Loucy (cell line): ENCODE measurements at regions not wholly inside any gene's neighbourhood (a gene's known extent, or its start where the extent isn't known, plus 50 kb on each side); places are given as distances from the start of the nearest gene placed in this dataset.

ENCODE experiments used
- H2AFZ ChIP-seq: fragments of 200-600 bp; sonication (generic); 2 replicates; pipeline ENCODE4 v1.6.0; 2016; ENCODE audit warnings: antibody characterized with exemption, mild to moderate bottlenecking, low read length, moderate library complexity
- H3F3A ChIP-seq: fragments of 200-600 bp; 2 replicates; pipeline ENCODE4 v1.6.0; 2016; ENCODE audit warnings: antibody characterized with exemption, low read depth, mild to moderate bottlenecking
- H3K27me3 ChIP-seq: fragments of 200-600 bp; sonication (generic); 2 replicates; pipeline ENCODE4 v1.6.1; 2014; ENCODE audit warnings: low read length, mild to moderate bottlenecking; ENCODE audit not compliant: insufficient read depth, poor library complexity, severe bottlenecking
- H3K36me3 ChIP-seq: fragments of 200-600 bp; sonication (generic); 2 replicates; pipeline ENCODE4 v1.6.1; 2016; ENCODE audit warnings: low read length; ENCODE audit not compliant: insufficient read depth
- H3K4me1 ChIP-seq: fragments of 200-600 bp; sonication (generic); 2 replicates; pipeline ENCODE4 v1.5.1; 2014; ENCODE audit warnings: low read length, mild to moderate bottlenecking; ENCODE audit not compliant: insufficient read depth, poor library complexity, severe bottlenecking
- H3K4me2 ChIP-seq: fragments of 200-600 bp; sonication (generic); 2 replicates; pipeline ENCODE4 v1.6.0; 2014; ENCODE audit warnings: antibody characterized with exemption, low read length, low read depth, mild to moderate bottlenecking; ENCODE audit not compliant: poor library complexity, severe bottlenecking
- H3K4me3 ChIP-seq: fragments of 200-600 bp; sonication (generic); 2 replicates; pipeline ENCODE4 v1.5.1; 2014; ENCODE audit warnings: low read length, mild to moderate bottlenecking, mixed read lengths; ENCODE audit not compliant: poor library complexity, severe bottlenecking
- H3K79me2 ChIP-seq: fragments of 200-600 bp; sonication (generic); 2 replicates; pipeline ENCODE4 v1.6.1; 2014; ENCODE audit warnings: low read length; ENCODE audit not compliant: insufficient read depth
- H3K9ac ChIP-seq: fragments of 200-600 bp; sonication (generic); 2 replicates; pipeline ENCODE4 v1.6.0; 2014; ENCODE audit warnings: mild to moderate bottlenecking, low read depth, low read length, moderate library complexity; ENCODE audit not compliant: poor library complexity, severe bottlenecking
- H3K9me2 ChIP-seq: fragments of 200-600 bp; sonication (generic); replicated peaks from 2 replicates; pipeline ENCODE4 v1.6.1; 2016; ENCODE audit warnings: low read depth, low read length, mixed read lengths
- H3K9me3 ChIP-seq: fragments of 200-600 bp; sonication (generic); 2 replicates; pipeline ENCODE4 v1.6.1; 2014; ENCODE audit warnings: mild to moderate bottlenecking, antibody characterized with exemption, low read length, low read depth; ENCODE audit not compliant: insufficient read depth
- H4K20me1 ChIP-seq: fragments of 200-600 bp; sonication (generic); 2 replicates; pipeline ENCODE4 v1.6.0; 2014; ENCODE audit warnings: antibody characterized with exemption, low read length, mild to moderate bottlenecking; ENCODE audit not compliant: insufficient read depth, poor library complexity, severe bottlenecking
- EZH2phosphoT487 ChIP-seq: fragments of 200-600 bp; IDR thresholded peaks from 2 replicates; pipeline ENCODE4 v1.6.1; 2018; ENCODE audit warnings: antibody characterized with exemption, mild to moderate bottlenecking, moderate library complexity, borderline replicate concordance
- TF ChIP-seq, protein P1 (sequence below): fragments of 200-600 bp; sonication (generic); conservative IDR thresholded peaks from 2 replicates; pipeline ENCODE4 v1.5.1; 2014; ENCODE audit warnings: mild to moderate bottlenecking, antibody characterized with exemption, low read length

DNA sequence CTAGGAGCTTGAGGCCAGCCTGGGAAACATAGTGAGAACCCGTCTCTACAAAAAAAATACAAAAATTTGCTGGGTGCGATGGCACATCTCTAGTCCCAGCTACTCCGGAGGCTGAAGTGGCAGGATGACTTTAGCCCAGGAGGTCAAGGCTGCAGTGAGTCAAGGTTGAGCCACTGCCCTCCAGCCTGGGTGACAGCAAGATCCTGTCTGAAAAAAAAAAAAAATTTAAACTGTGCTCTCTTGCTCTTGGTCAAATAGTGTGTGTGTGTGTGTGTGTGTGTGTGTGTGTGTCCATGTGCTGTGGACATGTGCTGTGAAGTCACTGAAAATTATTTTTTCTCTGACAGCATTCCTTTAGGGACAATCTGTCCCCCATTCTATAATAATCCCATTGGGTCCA, 62.1 kb upstream of the TCF7L2 start:
- H3K79me2 ChIP-seq, result no peaks in the 10 kb centered on the region

DNA sequence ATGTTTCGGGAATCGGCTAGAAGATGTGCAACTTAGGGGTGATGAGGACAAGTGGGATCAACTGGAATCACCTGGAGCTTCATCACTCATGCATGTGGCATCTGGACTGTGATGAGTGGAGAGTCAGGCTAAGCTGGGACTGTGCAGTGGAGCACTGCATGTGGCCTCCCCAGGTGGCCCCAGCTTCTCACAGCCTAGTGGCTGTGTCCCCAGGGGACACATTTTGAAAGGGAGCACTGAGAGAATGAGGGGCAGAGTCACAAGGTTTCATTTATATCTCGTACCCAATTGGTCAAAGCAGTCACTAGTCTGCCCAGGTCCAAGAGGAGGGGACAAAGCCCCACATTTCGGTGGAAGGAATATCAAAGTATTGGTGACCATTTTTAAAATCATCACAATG, 54.8 kb upstream of the TCF7L2 start:
- no peaks in the 10 kb centered on the region for H3K79me2 ChIP-seq
- H3K9ac ChIP-seq, result no peak overlapping the region
- no peaks in the 10 kb centered on the region for H4K20me1 ChIP-seq
- no peaks in the 10 kb centered on the region for H3K36me3 ChIP-seq
- H2AFZ ChIP-seq, result no peak overlapping the region
- no peak for TF ChIP-seq EZH2phosphoT487
- TF ChIP-seq, protein P1, sequence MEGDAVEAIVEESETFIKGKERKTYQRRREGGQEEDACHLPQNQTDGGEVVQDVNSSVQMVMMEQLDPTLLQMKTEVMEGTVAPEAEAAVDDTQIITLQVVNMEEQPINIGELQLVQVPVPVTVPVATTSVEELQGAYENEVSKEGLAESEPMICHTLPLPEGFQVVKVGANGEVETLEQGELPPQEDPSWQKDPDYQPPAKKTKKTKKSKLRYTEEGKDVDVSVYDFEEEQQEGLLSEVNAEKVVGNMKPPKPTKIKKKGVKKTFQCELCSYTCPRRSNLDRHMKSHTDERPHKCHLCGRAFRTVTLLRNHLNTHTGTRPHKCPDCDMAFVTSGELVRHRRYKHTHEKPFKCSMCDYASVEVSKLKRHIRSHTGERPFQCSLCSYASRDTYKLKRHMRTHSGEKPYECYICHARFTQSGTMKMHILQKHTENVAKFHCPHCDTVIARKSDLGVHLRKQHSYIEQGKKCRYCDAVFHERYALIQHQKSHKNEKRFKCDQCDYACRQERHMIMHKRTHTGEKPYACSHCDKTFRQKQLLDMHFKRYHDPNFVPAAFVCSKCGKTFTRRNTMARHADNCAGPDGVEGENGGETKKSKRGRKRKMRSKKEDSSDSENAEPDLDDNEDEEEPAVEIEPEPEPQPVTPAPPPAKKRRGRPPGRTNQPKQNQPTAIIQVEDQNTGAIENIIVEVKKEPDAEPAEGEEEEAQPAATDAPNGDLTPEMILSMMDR, result no peak
- no peak overlapping the region for H3K4me3 ChIP-seq
- H3K4me1 ChIP-seq, result no peaks in the 10 kb centered on the region
- no peaks in the 10 kb centered on the region for H3K9me3 ChIP-seq
- no peaks in the 10 kb centered on the region for H3K27me3 ChIP-seq
- no peaks in the 10 kb centered on the region for H3K9me2 ChIP-seq
- H3K4me2 ChIP-seq, result no peak overlapping the region
- H3F3A ChIP-seq, result no peaks in the 10 kb centered on the region

More for the DNA sequence above, 62.1 kb upstream of the TCF7L2 start:
- Histone ChIP-seq H3K4me1 (no peaks in the 10 kb centered on the region), H3K9ac (no peak overlapping the region), H4K20me1 (no peaks in the 10 kb centered on the region), H3K36me3 (no peaks in the 10 kb centered on the region), H3K9me3 (no peaks in the 10 kb centered on the region), H3F3A (no peaks in the 10 kb centered on the region), H3K4me3 (no peak overlapping the region), H3K9me2 (no peaks in the 10 kb centered on the region), H2AFZ (no peak overlapping the region), H3K27me3 (no peaks in the 10 kb centered on the region), H3K4me2 (no peak overlapping the region)
- no peak for TF ChIP-seq EZH2phosphoT487
- TF ChIP-seq, protein P1, result no peak

DNA sequence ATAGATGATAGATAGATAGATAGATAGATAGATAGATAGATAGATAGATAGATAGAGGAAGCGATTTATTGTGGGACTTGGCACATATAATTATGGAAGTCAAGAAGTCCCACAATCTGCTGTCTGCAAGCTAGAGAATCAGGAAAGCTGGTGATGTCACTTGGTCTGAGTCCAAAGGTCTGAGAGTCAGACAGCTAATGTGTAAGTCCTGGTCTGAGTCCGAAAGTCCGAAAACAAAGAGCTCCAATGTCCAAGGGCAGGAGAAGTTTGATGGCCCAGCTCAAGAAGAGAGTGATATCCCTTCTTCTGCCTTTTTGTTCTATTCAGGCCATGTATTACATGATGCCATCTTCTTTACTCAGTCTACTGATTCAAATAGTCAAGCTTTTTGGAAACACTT, 53.8 kb upstream of the TCF7L2 start:
- Histone ChIP-seq H3F3A (no peaks in the 10 kb centered on the region), H3K36me3 (no peaks in the 10 kb centered on the region), H3K9me2 (no peaks in the 10 kb centered on the region), H3K4me3 (no peak overlapping the region), H2AFZ (no peak overlapping the region), H3K4me2 (no peak overlapping the region), H3K9me3 (no peaks in the 10 kb centered on the region), H3K4me1 (no peaks in the 10 kb centered on the region), H3K27me3 (no peaks in the 10 kb centered on the region), H4K20me1 (no peaks in the 10 kb centered on the region), H3K9ac (no peak overlapping the region), H3K79me2 (no peaks in the 10 kb centered on the region)
- TF ChIP-seq, protein P1, result no peak
- TF ChIP-seq EZH2phosphoT487, result no peak
